Lower leg skin (tissue), 3 donors: ENCODE measurements at regions not wholly inside any gene's neighbourhood (a gene's known extent, or its start where the extent isn't known, plus 50 kb on each side); places are given as distances from the start of the nearest gene placed in this dataset.

ENCODE experiments used
- POLR2A ChIP-seq, 2 donors: fragments of 450-650 bp; IDR thresholded peaks; one replicate each; pipeline ENCODE4 v1.6.1; 2016 to 2017; ENCODE audit warnings: antibody characterized with exemption in 2 of 2, mild to moderate bottlenecking in 1 of 2, moderate library complexity in 1 of 2
- TF ChIP-seq, protein P1 (sequence below), 3 donors: fragments of 450-650 bp; IDR thresholded peaks; one replicate each; pipeline ENCODE4 v1.5.1; 2016; ENCODE audit warnings: antibody characterized with exemption in 3 of 3, mild to moderate bottlenecking in 3 of 3, moderate library complexity in 2 of 3

DNA sequence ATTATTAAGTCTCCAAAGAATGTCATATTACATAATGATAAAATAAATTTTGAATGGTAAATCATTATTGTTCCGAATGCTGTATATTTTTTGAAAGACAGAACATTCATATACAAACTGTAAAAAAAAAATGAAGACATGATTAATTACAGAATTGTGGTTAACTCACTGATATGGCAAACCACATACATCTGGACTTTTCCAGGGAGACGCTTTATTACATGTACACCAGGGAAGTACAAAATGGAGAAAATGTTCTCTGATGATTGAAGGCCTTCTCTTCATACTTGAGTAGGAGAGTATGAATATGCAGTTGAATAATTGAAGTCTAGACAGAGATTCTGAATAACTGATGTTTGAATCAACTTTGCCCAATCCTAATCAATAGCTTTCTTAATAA is 1886.9 kb downstream of the EFNA5 start:
- TF ChIP-seq, protein P1, sequence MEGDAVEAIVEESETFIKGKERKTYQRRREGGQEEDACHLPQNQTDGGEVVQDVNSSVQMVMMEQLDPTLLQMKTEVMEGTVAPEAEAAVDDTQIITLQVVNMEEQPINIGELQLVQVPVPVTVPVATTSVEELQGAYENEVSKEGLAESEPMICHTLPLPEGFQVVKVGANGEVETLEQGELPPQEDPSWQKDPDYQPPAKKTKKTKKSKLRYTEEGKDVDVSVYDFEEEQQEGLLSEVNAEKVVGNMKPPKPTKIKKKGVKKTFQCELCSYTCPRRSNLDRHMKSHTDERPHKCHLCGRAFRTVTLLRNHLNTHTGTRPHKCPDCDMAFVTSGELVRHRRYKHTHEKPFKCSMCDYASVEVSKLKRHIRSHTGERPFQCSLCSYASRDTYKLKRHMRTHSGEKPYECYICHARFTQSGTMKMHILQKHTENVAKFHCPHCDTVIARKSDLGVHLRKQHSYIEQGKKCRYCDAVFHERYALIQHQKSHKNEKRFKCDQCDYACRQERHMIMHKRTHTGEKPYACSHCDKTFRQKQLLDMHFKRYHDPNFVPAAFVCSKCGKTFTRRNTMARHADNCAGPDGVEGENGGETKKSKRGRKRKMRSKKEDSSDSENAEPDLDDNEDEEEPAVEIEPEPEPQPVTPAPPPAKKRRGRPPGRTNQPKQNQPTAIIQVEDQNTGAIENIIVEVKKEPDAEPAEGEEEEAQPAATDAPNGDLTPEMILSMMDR (IDR thresholded peaks at IDR 0.05) = no peak
- no peak for TF ChIP-seq POLR2A (IDR thresholded peaks at IDR 0.05)
